B cell (primary cell): ENCODE measurements at regions not wholly inside any gene's neighbourhood (a gene's known extent, or its start where the extent isn't known, plus 50 kb on each side); places are given as distances from the start of the nearest gene placed in this dataset.

Experiments
- ATAC-seq: fragments of 200-7000 bp; cut with Tn5 transposase; one replicate; pipeline ENCODE4 v1.10.0; 2021; ENCODE audit warnings: low read depth, mild to moderate bottlenecking, moderate number of reproducible peaks, moderate library complexity
- CTCF ChIA-PET: fragments of 350-600 bp; sonication (Branson Sonifier 250); formaldehyde crosslinking; loops from one replicate; lab custom pipeline; 2021; ENCODE audit warnings: antibody characterized with exemption, inconsistent platforms; lab: Charles Lee
- POLR2A ChIA-PET: fragments of 350-600 bp; sonication (Branson Sonifier 250); formaldehyde crosslinking; loops from one replicate; lab custom pipeline; 2021; ENCODE audit warnings: antibody characterized with exemption; lab: Charles Lee
- DNase-seq: peaks from one replicate; pipeline ENCODE4 v3.0.0; 2013
- H2AFZ ChIP-seq: 2 replicates; pipeline ENCODE4 v1.6.1; 2012; ENCODE audit warnings: mild to moderate bottlenecking, low read depth, low read length; ENCODE audit not compliant: insufficient read depth, poor library complexity, severe bottlenecking
- H3K27ac ChIP-seq, 2 donors: 1 replicate in 1 of 2; 2 replicates in 1 of 2; pipeline ENCODE4 v1.5.1; 2012 to 2013; ENCODE audit warnings: low read length in 2 of 2, mild to moderate bottlenecking in 2 of 2, moderate library complexity in 1 of 2
- H3K27me3 ChIP-seq, 4 experiments: fragments of 200-600 bp in 1 of 4; sonication (generic) in 1 of 4; replicated peaks in 1 of 4; 1 replicate in 2 of 4; 2 replicates in 2 of 4; pipeline versions ENCODE4 v1.6.1 to v1.7.0; 2013 to 2016; ENCODE audit warnings: low read length in 3 of 4, mild to moderate bottlenecking in 2 of 4, mixed read lengths in 1 of 4, moderate library complexity in 1 of 4; ENCODE audit not compliant: insufficient read depth in 4 of 4, control insufficient read depth in 3 of 4; ENCODE audit errors: control extremely low read depth in 1 of 4
- H3K36me3 ChIP-seq, 2 experiments: replicated peaks in 1 of 2; 1 replicate in 1 of 2; 2 replicates in 1 of 2; pipeline versions ENCODE4 v1.6.1 to v1.7.1; 2013; ENCODE audit warnings: low read length in 1 of 2; ENCODE audit not compliant: insufficient read depth in 2 of 2, control insufficient read depth in 1 of 2; ENCODE audit errors: control extremely low read depth in 1 of 2, extremely low read depth in 1 of 2
- H3K4me1 ChIP-seq, 2 donors: fragments of 200-600 bp in 1 of 2; sonication (generic) in 1 of 2; 1 replicate in 1 of 2; 2 replicates in 1 of 2; pipeline versions ENCODE4 v1.5.1 to v1.6.1; 2013 to 2017; ENCODE audit warnings: low read length in 2 of 2; ENCODE audit not compliant: control insufficient read depth in 2 of 2, insufficient read depth in 2 of 2
- H3K4me2 ChIP-seq: replicated peaks from 2 replicates; pipeline ENCODE3; 2012; ENCODE audit warnings: mild to moderate bottlenecking, low read depth, low read length; ENCODE audit not compliant: poor library complexity, severe bottlenecking
- H3K4me3 ChIP-seq, 5 experiments: fragments of 200-600 bp in 1 of 5; sonication (generic) in 1 of 5; 1 replicate in 3 of 5; 2 replicates in 2 of 5; pipeline versions ENCODE4 v1.5.1 to v1.7.0; 2011 to 2016; ENCODE audit warnings: low read length in 4 of 5, mild to moderate bottlenecking in 4 of 5, low read depth in 2 of 5, control low read depth in 1 of 5, moderate library complexity in 1 of 5; ENCODE audit not compliant: insufficient read depth in 1 of 5; ENCODE audit errors: control extremely low read depth in 1 of 5, extremely low read depth in 1 of 5
- H3K79me2 ChIP-seq: fragments of 200-600 bp; sonication (generic); one replicate; pipeline ENCODE4 v1.6.0; 2016; ENCODE audit warnings: low read length; ENCODE audit not compliant: control insufficient read depth, insufficient read depth
- H3K9ac ChIP-seq: fragments of 200-600 bp; sonication (generic); 2 replicates; pipeline ENCODE4 v1.6.1; 2017; ENCODE audit warnings: mild to moderate bottlenecking, low read length, moderate library complexity
- H3K9me3 ChIP-seq, 3 donors: one replicate each; pipeline versions ENCODE4 v1.6.1 to v1.7.1; 2013; ENCODE audit warnings: low read length in 2 of 3; ENCODE audit not compliant: control insufficient read depth in 2 of 3, insufficient read depth in 1 of 3; ENCODE audit errors: control extremely low read depth in 1 of 3
- H4K20me1 ChIP-seq: 2 replicates; pipeline ENCODE4 v1.6.0; 2012; ENCODE audit warnings: mild to moderate bottlenecking, low read length; ENCODE audit not compliant: insufficient read depth, control insufficient read depth, poor library complexity, severe bottlenecking
- H3K27ac Mint-ChIP-seq: one replicate; pipeline ENCODE4 v1.8.0; 2021; ENCODE audit warnings: mixed read lengths
- H3K27me3 Mint-ChIP-seq: one replicate; pipeline ENCODE4 v1.8.0; 2021; ENCODE audit warnings: mixed read lengths
- H3K4me1 Mint-ChIP-seq: one replicate; pipeline ENCODE4 v1.8.0; 2021; ENCODE audit warnings: mixed read lengths
- H3K4me3 Mint-ChIP-seq: one replicate; pipeline ENCODE4 v1.8.0; 2021; ENCODE audit warnings: mixed read lengths
- H3K9me3 Mint-ChIP-seq: one replicate; pipeline ENCODE4 v1.8.0; 2022; ENCODE audit warnings: mixed read lengths; ENCODE audit not compliant: insufficient read depth
- CTCF ChIP-seq: fragments of 200-600 bp; IDR thresholded peaks from one replicate; pipeline ENCODE4 v1.8.0; 2022; ENCODE audit warnings: antibody characterized with exemption, mild to moderate bottlenecking
- EZH2 ChIP-seq: IDR thresholded peaks from 2 replicates; pipeline ENCODE4 v1.6.1; 2012; ENCODE audit warnings: borderline replicate concordance, low read depth, mild to moderate bottlenecking, moderate library complexity, low read length; ENCODE audit not compliant: insufficient read depth, poor library complexity, severe bottlenecking
- WGBS: methylation state at CpG from one replicate; pipeline ENCODE4 v1.1.5; 2013; ENCODE audit warnings: missing lambda C conversion rate; ENCODE audit not compliant: insufficient coverage; 5-methylcytosine and 5-hydroxymethylcytosine counted together
- intact Hi-C: fragments of 100-400 bp; cut with micrococcal nuclease; formaldehyde crosslinking; loops from one replicate; pipeline ENCODE4 v1.10.0; 2022

- Mint-ChIP-seq H3K27me3 (no peaks in the 10 kb centered on the region), H3K4me1 (no peaks in the 10 kb centered on the region), H3K9me3 (peaks cover 20% of the 10 kb centered on the region), H3K4me3 (no peak overlapping the region), H3K27ac (no peak overlapping the region)
- H3K4me3 ChIP-seq: no peak overlapping the region
- no peak overlapping the region for H3K27ac ChIP-seq
- H2AFZ ChIP-seq: no peak overlapping the region
- H3K79me2 ChIP-seq: no peaks in the 10 kb centered on the region
- no peak for TF ChIP-seq CTCF
- no peak for TF ChIP-seq EZH2
- no peak for ATAC-seq
- no peak for DNase-seq
- WGBS: 78% methylated on average over 10 of the region's 11 CpGs
- H3K36me3 ChIP-seq: no peaks in the 10 kb centered on the region
- H3K9me3 ChIP-seq: peaks cover 0 to 33% (median 0%) of the 10 kb centered on the region in 3 donors
- H3K9ac ChIP-seq: no peak overlapping the region
- POLR2A ChIA-PET: no interaction called here
- CTCF ChIA-PET: no interaction called here
- H3K4me1 ChIP-seq: no peaks in the 10 kb centered on the region
- intact Hi-C loops: no loop called here
- peaks cover 0 to 3% (median 0%) of the 10 kb centered on the region in 4 experiments for H3K27me3 ChIP-seq
- H3K4me2 ChIP-seq: no peak overlapping the region
- no peaks in the 10 kb centered on the region for H4K20me1 ChIP-seq
Observed at GRCh38 chr10:130471486-130471885, 335.3 kb downstream of the GLRX3 start.

GRCh38 chr10:130472236-130472635 lies 336.0 kb downstream of the GLRX3 start:
- Mint-ChIP-seq H3K27ac (no peak overlapping the region), H3K9me3 (peaks cover 15% of the 10 kb centered on the region), H3K4me3 (no peak overlapping the region), H3K4me1 (no peaks in the 10 kb centered on the region), H3K27me3 (no peaks in the 10 kb centered on the region)
- 78% methylated on average over 4 of the region's 5 CpGs for WGBS
- Histone ChIP-seq H4K20me1 (no peaks in the 10 kb centered on the region), H3K36me3 (no peaks in the 10 kb centered on the region), H3K79me2 (no peaks in the 10 kb centered on the region), H3K9me3 (peaks cover 0 to 32% (median 0%) of the 10 kb centered on the region in 3 donors), H3K4me3 (no peak overlapping the region), H2AFZ (no peak overlapping the region), H3K4me1 (no peaks in the 10 kb centered on the region), H3K4me2 (no peak overlapping the region), H3K27me3 (peaks cover 0 to 3% (median 0%) of the 10 kb centered on the region in 4 experiments), H3K9ac (no peak overlapping the region), H3K27ac (no peak overlapping the region)
- TF ChIP-seq EZH2 (no peak), CTCF (no peak)
- CTCF ChIA-PET: no interaction called here
- intact Hi-C loops: no loop called here
- POLR2A ChIA-PET: no interaction called here
- DNase-seq: no peak
- no peak for ATAC-seq
